HG02798 (cell line): ENCODE measurements at regions not wholly inside any gene's neighbourhood (a gene's known extent, or its start where the extent isn't known, plus 50 kb on each side); places are given as distances from the start of the nearest gene placed in this dataset.

Experiments used
- ATAC-seq: cut with Tn5 transposase; IDR thresholded peaks from one replicate; pipeline ENCODE4 v1.9.1; 2021; ENCODE audit warnings: mild to moderate bottlenecking; ENCODE audit not compliant: unreplicated experiment, poor library complexity

DNA sequence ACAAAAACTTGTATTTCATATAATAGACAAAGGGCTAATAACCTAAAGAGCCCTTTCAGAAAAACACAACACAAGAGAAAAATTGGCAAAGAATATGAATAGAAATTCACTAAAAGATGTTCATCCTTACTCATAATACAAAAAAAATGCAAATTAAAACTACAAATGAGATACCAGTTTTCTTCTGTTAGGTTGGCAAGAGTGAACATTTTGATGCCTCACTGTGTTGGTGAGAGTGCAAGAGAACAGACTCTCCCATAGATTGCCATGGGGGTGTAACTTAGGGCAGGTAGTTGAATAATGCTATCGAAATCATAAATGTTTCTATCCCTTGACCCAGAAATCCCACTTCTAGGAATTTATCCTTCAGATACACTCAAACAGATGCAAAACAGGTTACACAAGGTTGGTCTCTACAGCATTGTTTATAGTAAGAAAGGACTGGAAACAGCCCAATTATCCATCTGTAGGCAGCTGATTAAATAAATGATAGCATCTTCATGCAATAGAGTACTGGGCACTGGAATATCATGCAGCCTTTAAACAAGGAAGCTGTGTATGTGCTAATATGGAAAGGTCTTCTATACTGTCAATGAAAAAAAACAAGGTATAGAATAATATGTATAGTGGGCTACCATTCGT is 146.3 kb downstream of the TLE3 start:
- no peak for ATAC-seq

DNA sequence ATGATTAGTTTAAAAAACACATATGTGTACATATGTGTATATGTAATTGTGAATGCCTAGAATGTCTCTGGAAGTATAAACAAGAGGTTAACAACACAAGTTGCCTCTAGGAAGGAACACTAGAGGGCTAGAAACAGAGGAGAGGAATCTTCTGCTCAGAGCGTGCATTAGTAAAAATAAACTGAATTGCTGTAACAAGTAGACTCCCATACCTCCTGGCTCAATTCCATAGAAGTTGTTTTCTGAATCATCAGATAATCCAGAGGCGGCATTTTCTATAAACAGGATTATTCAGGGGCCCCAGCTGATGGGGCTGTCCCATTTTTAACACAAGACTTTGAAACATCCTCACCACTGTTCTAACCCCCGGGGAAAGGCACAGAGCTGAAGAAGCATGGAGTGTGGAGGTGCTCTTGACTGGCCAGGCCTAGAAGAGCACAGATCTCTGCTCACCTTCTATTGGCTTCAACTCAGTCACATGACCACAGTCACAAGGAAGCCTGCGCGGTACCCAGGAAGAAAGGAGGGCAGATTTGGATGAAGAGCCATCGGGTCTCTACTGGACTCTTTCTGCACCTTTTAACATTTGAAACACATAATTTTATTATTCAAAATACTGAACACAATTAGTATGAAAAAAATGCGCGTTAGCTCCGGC is 145.7 kb downstream of the TLE3 start:
- ATAC-seq: no peak

DNA sequence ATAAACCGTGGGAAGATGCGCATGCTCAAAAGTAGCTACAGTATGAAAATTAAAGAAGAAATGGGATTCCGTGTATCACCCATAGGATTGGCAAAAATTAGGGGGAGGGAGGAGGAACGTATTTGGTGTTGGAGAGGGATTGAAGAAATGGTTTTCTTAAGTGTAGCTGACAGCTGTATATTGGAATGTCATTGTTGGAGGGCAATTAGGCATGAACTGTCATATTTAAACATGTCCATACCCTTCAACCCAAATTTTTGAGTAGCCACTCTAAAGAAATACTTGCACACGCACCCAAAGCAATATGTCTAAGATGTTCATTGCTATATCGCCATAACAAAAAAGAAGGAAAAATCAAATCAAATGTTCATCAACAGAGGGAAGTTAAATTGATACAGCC is 144.7 kb downstream of the TLE3 start:
- no peak for ATAC-seq

DNA sequence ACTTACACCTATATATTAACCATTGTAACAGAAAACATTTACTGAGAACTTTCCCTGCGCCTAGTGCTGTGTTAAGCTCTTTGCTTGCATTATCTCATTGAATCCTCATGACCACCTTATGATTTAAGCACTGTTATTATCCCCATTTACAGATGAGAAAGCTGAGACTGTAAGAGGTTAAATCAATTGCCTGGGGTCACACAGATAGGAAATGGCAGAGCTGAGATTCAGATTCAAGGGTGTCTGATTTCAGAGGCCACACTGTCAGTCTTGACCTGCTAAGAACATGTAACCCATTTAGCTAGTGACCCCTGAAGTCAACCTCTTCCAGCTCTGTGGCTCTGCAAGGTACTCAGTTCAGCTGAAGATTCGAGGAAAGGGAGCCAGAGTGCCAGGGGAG is 143.9 kb downstream of the TLE3 start:
- no peak for ATAC-seq

DNA sequence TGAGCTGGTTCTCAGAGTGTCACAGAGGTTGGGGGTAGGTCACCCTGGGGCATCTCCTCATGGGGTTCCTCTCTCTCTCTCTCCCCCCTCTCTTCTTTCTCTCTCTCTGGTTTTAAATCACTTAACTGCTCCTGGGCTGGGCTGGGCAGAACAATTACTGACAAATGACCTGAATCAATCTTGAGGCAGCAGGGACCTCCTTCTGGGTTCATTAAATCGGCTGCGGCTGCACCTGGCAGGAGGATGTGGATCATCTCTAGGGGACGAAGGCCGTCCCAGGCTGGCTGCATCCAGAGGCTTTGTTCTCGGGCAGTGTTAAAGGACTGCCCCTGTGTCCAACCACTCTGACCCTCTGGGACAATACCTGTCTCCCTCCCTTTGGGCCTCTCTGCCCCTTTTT is 143.1 kb downstream of the TLE3 start:
- no peak for ATAC-seq

DNA sequence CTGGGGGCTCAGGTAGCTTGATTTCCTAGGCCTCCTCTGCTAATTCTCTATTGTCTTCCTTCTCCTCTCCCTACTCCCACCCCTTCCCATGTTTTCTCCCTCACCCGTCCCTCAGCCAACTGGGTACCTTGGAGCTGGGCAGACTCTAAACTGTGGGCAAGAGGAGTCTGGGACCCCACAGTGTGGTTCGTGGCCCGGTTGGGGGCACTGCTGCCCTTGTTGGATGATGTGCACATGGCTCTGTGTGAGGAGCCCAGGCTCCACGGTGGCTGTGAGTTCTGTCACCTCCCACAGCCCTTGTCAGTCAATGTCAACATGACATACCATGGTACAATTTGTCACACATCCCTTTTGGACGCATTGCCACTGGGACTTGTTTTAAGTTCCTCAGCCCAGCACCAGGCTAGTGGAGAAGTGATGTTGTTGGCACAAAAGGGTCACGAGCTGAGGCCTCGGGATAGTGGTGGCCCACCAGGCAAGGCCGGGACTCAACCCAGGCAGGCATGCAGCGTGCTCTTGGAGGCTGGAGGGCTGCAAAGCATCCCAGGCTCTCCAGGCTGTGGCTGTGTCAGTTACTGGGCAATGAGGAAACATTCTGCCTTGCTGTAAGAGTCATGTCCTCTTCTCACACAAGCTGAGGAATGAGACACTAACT is 142.3 kb downstream of the TLE3 start:
- ATAC-seq: no peak

DNA sequence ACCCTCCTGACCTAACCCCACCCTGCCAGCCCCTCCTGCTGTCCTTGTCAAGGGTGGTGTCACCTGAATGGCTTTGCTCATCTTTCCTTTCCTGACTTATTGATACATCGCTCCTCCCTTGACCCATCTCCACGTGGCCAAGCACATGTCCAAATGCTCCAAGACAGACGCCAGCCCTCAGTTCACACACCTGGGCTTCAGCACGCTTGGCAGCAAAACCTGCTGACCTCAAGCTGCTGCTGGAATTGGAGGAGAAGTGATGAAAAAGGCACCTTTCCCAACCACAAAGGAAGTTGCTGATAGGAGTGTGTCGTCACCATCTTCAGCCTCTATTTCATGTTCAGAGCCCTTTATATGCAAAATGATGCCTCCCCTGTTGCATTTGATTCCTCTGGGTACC is 141.3 kb downstream of the TLE3 start:
- ATAC-seq: no peak

DNA sequence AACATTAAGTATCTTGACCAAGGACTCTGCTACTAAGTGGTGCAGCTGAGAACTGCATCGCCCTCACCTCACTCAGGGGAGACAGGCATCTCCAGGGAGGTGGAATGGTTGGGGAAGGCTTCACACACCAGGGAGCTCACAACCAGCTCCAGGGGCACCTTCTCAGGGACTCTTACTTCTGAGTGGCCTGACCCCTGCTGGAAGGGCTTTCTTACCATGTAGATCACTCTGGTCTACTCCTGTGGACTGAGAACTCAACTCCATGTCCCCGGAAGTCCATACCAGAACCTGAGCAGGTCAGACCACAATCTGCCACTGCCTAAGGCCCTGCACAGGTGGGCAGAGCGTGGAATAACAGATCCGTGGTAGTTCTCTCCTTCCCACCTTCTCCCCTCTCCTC is 140.5 kb downstream of the TLE3 start:
- ATAC-seq: no peak

DNA sequence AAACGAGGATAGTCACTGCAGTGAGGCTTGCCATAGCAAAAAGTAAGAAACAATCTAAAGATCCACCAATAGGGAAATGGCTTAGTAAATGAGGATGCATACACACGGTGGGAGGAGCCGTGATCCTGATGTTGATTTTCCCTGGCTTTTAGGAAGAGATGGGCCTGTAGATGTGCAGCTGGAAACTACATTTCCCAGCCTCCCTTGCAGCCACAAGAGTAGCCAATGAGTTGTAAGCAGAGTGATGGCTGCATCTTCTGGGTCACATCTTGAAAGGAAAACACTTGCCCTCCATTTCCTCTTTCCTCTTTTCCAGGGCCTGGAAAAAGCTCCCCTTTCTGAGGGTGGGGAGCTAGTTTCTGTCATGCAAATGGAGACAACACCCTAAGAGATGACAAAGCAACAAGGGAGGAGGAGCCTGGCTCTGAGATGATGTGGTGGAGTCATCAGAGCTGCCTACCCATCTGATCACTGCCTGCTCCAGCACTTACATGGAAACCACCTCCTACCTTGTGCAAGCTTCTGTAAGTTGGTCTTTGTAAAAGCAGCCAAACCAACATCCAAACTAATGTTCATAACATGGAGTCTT is 139.1 kb downstream of the TLE3 start:
- no peak for ATAC-seq

DNA sequence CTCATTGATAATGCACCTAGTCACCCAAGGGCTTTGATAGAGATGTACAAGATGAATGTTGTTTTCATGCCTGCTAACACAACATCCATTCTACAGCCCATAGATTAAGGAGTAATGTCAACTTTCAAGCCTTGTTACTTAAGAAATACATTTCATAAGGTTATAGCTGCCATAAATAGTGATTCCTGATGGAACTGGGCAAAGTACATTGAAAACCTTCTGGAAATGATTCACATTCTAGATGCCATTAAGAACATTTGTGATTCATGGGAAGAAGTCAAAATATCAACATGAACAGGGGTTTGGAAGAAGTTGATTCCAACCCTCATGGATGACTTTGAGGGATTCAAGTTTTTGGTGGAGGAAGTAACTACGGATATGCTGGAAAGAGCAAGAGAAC is 135.2 kb downstream of the TLE3 start:
- no peak for ATAC-seq

DNA sequence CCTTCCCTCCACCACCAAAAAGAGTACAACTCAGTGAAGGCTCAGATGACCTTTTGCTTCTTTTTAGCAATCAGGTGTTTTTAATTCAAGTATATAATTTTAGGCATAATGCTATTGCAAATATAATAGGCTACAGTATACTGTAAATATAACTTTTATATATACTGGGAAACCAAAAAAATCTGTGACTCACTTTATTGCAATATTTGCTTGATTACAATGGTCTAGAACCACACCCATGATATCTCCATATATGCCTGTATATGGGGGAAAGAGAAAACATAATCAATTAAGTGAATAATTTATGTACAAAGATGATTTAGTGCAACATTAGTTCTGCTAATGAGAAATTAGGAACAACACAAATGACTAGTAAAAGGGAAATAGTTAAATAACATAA is 134.3 kb downstream of the TLE3 start:
- ATAC-seq: no peak

DNA sequence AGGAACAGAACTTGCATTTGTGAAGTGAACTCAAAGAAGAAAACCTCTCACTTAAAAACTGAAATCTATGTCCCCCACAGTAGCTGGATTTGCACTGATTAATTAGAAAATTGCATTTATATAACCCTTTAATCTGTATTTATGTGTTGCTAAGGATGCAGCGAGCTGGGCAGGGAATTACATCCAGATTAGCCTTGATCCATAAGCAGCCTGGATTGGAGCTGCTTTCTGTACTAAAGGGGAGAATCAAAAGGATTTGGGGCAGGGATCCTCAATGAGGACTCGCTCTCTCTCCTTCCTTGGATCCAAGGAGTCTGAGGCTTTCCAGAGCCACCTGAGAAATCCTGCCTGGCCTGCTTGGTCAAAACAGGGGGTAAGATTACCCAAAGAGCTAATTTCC is 125.9 kb downstream of the TLE3 start:
- no peak for ATAC-seq

DNA sequence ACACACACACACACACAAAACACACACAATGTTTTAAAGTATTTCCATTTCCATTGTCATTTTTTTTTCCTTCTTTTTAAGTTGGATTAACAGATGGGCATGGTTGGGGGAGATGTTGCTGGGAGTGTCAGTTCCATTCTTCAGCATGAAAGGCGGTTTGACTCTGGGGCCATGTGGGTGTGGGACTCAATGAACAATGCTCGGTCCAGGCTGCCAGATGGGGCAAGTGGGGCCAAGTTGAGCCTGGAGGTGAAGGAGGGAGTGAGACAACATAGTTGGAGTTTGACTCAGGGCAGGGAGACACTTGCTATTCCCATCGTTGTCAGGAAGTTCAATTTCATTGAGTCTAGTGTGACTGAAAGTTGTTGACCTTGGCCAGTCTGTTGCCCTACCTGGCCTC is 125.3 kb downstream of the TLE3 start:
- ATAC-seq: no peak

DNA sequence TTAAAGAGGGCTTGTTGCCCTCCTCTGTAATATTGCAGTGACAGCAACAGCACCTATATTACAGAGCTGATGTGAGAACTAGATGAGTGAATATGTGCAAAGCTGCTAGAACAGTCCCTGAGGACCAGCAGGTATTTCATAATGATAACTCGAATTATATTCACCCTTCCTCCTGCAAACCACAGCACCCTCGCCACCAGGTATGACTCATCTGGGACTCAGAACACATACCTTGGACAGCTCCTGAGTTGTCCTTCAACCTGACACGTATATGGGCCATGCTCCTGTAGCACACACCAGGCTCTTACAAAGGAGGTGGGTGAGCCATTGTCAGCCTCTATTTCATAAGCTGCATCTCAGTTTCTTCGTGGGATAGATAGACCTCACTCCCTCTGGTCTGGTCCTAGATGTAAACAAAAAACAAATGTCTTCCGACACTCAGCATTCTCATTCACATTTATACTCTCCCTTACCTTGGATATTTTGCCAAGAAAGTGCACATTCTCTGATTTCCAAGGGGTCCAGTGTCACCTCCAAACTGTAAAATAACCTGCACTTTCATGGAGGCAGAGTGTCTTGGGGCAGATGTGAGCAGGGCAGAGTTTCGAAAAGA is 124.5 kb downstream of the TLE3 start:
- ATAC-seq: no peak

DNA sequence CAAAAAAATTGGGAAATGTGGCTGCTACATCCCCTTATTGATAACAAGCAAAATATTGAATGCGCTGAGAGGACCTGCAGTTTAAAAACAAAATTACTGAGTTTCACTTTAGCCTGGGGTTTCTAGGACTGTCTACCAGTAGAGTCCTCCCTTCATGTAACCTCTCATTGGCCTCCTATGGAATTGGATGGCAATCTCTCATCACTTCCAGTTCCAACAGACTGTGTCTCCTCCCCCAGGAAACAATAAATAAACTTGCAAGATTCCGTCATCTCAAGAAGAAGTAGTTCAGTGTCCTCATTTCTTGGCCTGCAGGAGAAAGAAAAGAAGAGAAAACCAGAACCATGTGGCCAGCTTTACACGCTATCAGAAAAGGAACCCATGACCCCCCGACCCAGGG is 123.8 kb downstream of the TLE3 start:
- no peak for ATAC-seq

DNA sequence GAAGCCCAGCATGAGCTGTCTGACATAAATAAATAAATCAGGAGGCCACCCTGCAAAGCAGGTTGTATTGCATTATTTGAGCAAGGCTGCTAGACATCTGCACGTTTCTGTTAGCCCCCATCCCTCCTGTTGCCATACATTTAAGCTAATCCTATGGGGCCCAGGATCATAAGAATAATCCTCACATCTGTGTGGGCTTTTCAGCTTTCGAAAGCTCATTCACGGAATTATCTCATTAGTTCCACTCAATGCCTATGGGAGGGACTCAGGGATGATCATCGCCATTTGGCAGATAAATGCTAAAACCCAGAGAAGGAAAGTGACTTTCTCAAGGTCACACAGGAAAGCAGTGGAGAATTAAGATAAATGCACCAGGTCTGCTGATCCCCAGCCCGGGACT is 123.4 kb downstream of the TLE3 start:
- no peak for ATAC-seq

DNA sequence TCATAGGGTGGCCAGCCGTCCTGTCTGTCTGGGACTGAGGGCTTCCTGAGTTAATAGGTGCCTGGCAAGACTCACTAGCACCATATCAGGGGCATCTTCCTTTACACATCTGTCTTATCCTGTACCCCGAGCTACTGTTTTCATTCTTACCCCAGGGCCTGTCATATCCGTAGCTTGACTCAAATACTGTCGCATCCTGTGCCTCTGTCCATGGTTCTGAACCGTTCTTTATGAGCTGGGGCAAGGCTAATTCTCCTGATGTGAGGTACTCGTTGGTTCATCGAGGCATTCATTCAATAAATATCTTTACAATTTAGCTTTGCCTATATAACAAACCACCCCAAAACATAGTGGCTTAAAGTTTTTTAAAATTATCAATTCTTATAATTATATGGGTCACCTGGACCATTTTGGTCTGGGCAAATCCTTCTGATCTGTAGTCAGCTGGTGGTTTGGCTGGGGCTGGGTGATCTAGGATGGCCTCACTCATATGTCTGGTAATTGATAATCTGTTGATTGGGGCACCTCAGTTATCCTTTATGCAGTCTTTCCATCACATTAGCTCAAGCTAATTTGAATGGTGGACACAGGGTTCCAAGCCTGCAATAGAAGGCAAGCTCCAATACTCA is 121.2 kb downstream of the TLE3 start:
- no peak for ATAC-seq

DNA sequence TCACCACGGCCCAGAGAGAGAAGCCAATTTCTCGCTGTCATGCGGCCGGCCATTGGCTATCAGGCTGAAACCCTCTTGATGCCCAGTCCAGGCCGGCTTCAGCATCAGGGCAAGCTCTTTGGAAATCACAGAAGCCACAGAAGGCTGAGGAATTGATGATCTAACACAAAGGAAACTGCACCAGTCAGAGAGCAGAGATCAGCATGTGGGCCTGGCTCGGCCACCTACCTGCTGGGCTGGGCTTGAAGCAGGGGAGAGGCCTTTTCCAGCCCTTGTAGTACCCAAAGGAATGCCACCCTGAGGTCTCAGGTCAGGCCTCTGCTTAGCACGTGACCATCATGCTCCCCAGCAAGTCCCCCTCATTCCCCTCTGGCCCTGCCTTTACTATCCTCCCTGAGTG is 119.1 kb downstream of the TLE3 start:
- no peak for ATAC-seq

DNA sequence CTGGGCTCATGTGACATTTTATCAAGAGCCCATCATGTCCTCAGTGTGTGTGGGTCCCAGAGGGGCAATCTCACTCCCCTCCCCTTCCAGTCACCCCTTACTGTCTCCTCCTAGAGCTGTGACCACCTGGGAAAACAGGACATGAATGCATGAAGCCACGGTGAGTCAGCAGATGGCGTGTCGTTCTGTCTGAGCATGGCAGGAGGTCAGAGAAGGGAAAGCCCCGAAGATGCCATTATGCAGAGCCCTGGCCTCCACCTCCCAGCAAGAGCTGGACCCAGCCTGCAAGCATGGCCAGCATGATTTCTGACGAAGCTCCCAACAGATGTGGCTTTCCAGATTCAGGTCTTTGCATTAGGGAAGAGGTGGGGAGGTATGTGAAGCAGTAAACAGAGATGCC is 118.5 kb downstream of the TLE3 start:
- ATAC-seq: peak; percentile 67

DNA sequence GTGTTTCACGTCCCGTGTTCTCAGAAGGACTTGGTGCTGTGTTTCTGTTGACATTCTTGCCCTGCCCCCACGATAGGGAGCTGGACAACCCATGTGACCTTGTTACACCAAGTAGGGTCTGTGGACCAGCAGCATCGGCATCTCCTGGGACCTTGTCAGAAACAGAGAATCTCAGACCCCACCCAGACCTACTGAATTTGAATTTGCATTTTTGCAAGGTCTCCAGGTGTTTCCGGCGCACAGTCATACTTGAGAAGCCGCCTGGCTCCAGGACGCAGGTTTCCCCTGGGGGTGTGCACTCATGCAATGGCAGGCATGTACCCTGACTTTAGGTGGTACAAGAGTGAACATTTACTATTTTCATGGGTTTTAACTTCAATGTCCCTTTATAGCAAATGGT is 117.9 kb downstream of the TLE3 start:
- peak; percentile 81 for ATAC-seq
